GM11168 (cell line): ENCODE measurements at regions not wholly inside any gene's neighbourhood (a gene's known extent, or its start where the extent isn't known, plus 50 kb on each side); places are given as distances from the start of the nearest gene placed in this dataset.

Experiments used
- in situ Hi-C: fragments of 300-500 bp; cut with MboI; formaldehyde crosslinking; loops from one replicate; pipeline ENCODE4 v1.12.0; 2022; ENCODE audit warnings: low sequenced_read_pairs; ENCODE audit not compliant: unreplicated experiment

DNA sequence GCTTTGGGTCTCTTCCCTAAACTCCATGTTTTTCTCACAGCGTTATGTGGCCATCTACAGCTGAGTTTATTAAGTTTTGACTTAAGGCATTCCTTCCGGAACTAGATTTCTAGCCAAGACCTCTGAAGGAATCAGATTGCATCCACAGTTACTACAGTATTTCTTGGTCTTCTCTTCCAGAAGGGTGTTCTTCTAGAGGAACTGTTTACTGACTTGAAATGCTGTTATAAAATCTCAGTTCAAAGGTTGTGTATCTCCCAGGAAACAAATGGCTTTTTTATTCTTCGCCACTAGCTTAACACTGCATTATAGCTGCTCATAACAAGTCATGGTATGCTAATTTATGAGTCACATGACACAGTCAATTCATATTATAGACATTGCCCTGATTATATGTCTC is 55.3 kb upstream of the RAD23B start:
- in situ Hi-C loops = no loop called here

DNA sequence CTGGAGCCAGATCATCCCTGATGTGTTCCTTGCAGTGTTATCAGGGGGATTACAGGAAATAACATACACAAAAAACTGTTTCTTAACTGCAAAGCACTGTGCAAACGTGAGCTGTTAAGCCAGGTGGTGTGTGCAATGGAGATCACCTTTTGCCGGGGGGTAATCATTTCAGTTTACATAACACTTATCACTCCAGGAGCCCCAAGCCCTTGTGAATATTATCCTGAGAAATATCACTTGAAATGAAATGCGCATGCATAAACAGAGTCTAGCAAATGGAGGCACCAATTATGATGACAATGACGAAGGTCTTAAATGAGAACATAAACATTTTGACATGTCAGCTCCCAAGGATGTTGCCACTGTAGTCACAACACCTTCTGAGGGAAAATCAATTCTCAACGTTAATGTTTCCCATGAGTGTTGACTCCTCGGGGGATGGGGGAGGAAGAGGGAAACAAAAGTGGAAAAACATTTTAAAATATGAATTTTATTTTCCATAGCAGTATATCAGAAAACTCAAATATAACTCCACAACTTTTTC is 54.5 kb upstream of the RAD23B start:
- in situ Hi-C loops = no loop called here

DNA sequence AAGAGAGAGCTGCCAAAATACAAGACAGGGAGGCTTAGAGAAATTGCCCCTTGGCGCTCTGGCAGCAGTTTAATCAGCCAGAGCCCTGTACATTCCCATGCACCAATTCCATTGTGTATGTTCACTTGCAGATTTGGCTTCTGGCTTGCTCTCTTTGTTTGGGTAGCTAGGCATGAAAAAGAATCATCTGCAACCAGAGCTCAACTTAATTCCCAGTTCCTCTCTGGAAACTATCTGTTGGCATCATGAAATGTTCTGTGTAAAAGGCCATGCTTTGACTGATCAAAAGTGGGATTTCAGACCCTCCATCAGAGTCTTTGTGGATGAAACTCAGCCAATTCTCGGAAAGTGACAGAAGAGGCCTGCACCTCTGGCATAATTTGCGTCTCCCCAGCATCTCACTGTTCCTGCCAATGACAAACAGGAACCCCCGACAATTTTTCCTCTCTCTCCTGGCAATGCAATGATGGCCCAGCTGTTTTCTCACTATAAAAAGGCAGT is 53.8 kb upstream of the RAD23B start:
- in situ Hi-C loops = no loop called here
